Esophagus muscularis mucosa (tissue), 4 donors: ENCODE measurements at regions not wholly inside any gene's neighbourhood (a gene's known extent, or its start where the extent isn't known, plus 50 kb on each side); places are given as distances from the start of the nearest gene placed in this dataset.
"Not testable (repeated sequence)": the region's sequence is repeated elsewhere in the genome, so short reads cannot be mapped to it uniquely, and the experiment has no call there.

ENCODE experiments used
- DNase-seq: peaks from one replicate; pipeline ENCODE4 v3.0.0-alpha.2; 2017; ENCODE audit errors: extremely low spot score
- H3K27ac ChIP-seq, 4 donors: fragments of 200-600 bp; sonication (generic); replicated peaks in 1 of 4; 1 replicate in 3 of 4; 2 replicates in 1 of 4; pipeline ENCODE4 v1.5.1; 2016 to 2019; ENCODE audit warnings: mild to moderate bottlenecking in 1 of 4
- H3K27me3 ChIP-seq, 4 donors: fragments of 200-600 bp; sonication (generic); one replicate each; pipeline versions ENCODE4 v1.5.1 to v1.6.0; 2016 to 2019
- H3K36me3 ChIP-seq, 4 donors: fragments of 200-600 bp; sonication (generic); one replicate each; pipeline ENCODE4 v1.5.1; 2016 to 2019
- H3K4me1 ChIP-seq, 4 donors: fragments of 200-600 bp; sonication (generic); one replicate each; pipeline ENCODE4 v1.5.1; 2016 to 2019
- H3K4me3 ChIP-seq, 4 donors: fragments of 200-600 bp; sonication (generic); 1 replicate in 2 of 4; 2 replicates in 2 of 4; pipeline ENCODE4 v1.5.1; 2016 to 2019; ENCODE audit warnings: mild to moderate bottlenecking in 4 of 4, moderate library complexity in 1 of 4
- H3K9me3 ChIP-seq, 4 donors: fragments of 200-600 bp; sonication (generic); 1 replicate in 3 of 4; 2 replicates in 1 of 4; pipeline ENCODE4 v1.5.1; 2016 to 2019
- CTCF ChIP-seq, 3 experiments: fragments of 200-600 bp in 2 of 3; fragments of 450-650 bp in 1 of 3; sonication (generic) in 2 of 3; IDR thresholded peaks; one replicate each; pipeline ENCODE4 v1.5.1; 2017 to 2019; ENCODE audit warnings: antibody characterized with exemption in 3 of 3, mild to moderate bottlenecking in 2 of 3, moderate library complexity in 1 of 3
- EP300 ChIP-seq: sonication (generic); formaldehyde crosslinking; IDR thresholded peaks from one replicate; pipeline ENCODE4 v1.6.1; 2017; ENCODE audit warnings: antibody characterized with exemption
- POLR2A ChIP-seq: fragments of 450-650 bp; IDR thresholded peaks from one replicate; pipeline ENCODE4 v1.6.1; 2017; ENCODE audit warnings: antibody characterized with exemption, moderate library complexity, mild to moderate bottlenecking, low read depth
- POLR2AphosphoS5 ChIP-seq, 2 donors: sonication (generic); formaldehyde crosslinking; IDR thresholded peaks; one replicate each; pipeline ENCODE4 v1.6.1; 2017; ENCODE audit warnings: antibody characterized with exemption in 2 of 2
- WGBS: methylation state at CpG from one replicate; pipeline ENCODE4 v1.1.5; 2018; 5-methylcytosine and 5-hydroxymethylcytosine counted together
- intact Hi-C: fragments of 100-400 bp; cut with DNase I; formaldehyde crosslinking; loops from one replicate; pipeline ENCODE4 v1.15.1; 2023

DNA sequence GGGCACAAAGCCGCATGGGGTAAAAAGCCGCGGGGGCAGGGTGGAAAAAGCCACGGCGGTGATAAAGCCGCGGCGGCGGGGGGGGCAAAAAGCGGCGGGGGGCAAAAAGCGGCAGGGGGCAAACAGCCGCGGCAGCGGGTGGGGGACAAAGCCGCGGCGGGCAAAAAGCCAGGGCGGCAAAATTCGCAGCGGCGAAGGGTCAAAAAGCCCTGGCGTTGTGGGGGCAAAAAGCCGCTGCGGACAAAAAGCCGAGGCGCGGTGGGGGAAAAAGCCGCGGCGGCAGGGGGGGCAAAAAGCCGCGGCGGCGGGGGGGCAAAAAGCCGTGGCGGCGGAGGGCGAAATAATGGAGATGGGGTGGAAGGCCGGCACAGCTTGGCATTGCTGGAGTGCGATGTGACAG is 3902.9 kb downstream of the SRGAP2C start:
- no peak for TF ChIP-seq CTCF (IDR thresholded peaks at IDR 0.05)
- TF ChIP-seq POLR2AphosphoS5 (IDR thresholded peaks at IDR 0.05), result no peak
- TF ChIP-seq EP300, result no peak
- TF ChIP-seq POLR2A, result no peak
- Histone ChIP-seq H3K9me3 (peaks cover 0 to 24% (median 15%) of the 10 kb centered on the region in 4 donors), H3K4me3 (no peak overlapping the region), H3K4me1 (no peaks in the 10 kb centered on the region), H3K27ac (no peak overlapping the region), H3K27me3 (peaks cover 0 to 36% (median 9%) of the 10 kb centered on the region in 4 donors), H3K36me3 (no peaks in the 10 kb centered on the region)
- DNase-seq, result no peak
- WGBS, result 42% methylated on average over 39 of the region's 41 CpGs
- intact Hi-C loops, result no loop called here

- Histone ChIP-seq H3K4me3 (no peak overlapping the region), H3K4me1 (no peaks in the 10 kb centered on the region), H3K36me3 (no peaks in the 10 kb centered on the region), H3K9me3 (peaks cover 0 to 21% (median 14%) of the 10 kb centered on the region in 4 donors), H3K27ac (no peak overlapping the region), H3K27me3 (peaks cover 0 to 22% (median 0%) of the 10 kb centered on the region in 4 donors)
- DNase-seq, result no peak
- 61% methylated on average over 93 of the region's 93 CpGs for WGBS
- TF ChIP-seq POLR2A (no peak), POLR2AphosphoS5 (IDR thresholded peaks at IDR 0.05) (no peak), CTCF (IDR thresholded peaks at IDR 0.05) (no peak), EP300 (no peak)
- intact Hi-C loops, result no loop called here
Measured at GRCh38 chr1:125118147-125118993, 3933.6 kb downstream of the SRGAP2C start.

DNA sequence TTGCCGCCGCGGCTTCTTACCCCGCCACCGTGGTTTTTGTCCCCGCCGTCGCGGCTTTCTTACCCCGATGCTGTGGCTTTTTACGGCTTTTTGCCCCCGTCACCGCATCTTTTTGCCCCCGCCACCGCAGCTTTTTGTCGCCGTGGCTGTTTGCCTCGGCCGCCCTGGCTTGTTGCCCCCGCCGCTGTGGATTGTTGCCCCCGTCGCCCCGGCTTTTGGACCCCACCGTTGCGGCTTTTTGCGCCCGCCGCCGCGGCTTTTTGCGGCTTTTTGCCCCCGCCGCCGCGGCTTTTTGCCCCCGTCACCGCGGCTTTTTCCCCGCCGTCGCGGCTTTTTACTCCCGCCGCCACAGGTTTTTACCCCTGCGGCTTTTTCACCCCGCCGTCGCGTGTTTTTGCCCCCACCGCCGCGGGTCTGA is 3934.3 kb downstream of the SRGAP2C start:
- intact Hi-C loops, result no loop called here
- TF ChIP-seq POLR2AphosphoS5 (IDR thresholded peaks at IDR 0.05) (no peak), CTCF (IDR thresholded peaks at IDR 0.05) (no peak), EP300 (no peak), POLR2A (no peak)
- Histone ChIP-seq H3K4me3 (no peak overlapping the region), H3K36me3 (no peaks in the 10 kb centered on the region), H3K27me3 (peaks cover 0 to 22% (median 0%) of the 10 kb centered on the region in 4 donors), H3K27ac (no peak overlapping the region), H3K4me1 (no peaks in the 10 kb centered on the region), H3K9me3 (peaks cover 0 to 28% (median 14%) of the 10 kb centered on the region in 4 donors)
- no peak for DNase-seq
- WGBS, result 70% methylated on average over 53 of the region's 53 CpGs

DNA sequence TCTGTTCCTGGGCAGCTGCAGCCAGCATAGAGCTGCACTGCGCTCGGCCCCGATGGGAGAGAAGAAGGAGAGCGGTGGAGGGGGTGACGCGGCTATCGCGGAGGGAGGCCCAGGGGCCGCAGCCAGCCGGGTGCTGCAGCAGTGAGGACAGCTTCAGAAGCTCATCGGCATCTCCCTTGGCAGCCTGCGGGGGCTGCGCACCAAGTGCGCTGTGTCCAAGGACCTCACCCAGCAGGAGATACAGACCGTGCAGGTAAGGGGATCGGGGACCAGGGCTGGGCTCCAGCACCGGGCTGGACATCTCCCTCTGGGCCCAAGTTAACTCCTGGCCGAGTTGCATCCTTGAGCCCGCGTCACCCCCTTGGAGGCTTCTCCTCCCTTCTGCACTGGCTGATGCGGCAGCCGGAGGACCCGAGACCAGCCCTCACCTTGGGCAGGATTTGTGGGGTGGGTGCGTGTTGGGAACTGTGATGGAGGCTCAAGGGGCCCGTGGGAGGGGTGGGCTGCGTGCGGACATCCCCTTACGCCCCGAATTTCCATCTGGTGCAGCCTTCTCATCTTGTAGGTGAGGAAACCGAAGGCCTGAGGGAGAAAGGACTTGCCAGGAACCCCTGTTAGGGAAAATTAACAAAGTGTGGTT is 3934.9 kb downstream of the SRGAP2C start:
- H3K4me3 ChIP-seq, H3K36me3 ChIP-seq, DNase-seq, H3K27ac ChIP-seq, intact Hi-C loops, H3K4me1 ChIP-seq: not testable (repeated sequence)
- H3K27me3 ChIP-seq, result peaks cover 0 to 22% (median 0%) of the 10 kb centered on the region in 4 donors
- H3K9me3 ChIP-seq, result peaks cover 0 to 29% (median 14%) of the 10 kb centered on the region in 4 donors
- 89% methylated on average over 7 of the region's 30 CpGs for WGBS

GRCh38 chr1:125122579-125122978 is 3937.8 kb downstream of the SRGAP2C start:
- H3K4me1 ChIP-seq, H3K27ac ChIP-seq, H3K36me3 ChIP-seq, H3K4me3 ChIP-seq, intact Hi-C loops, DNase-seq: not testable (repeated sequence)
- Histone ChIP-seq H3K9me3 (peaks cover 0 to 29% (median 14%) of the 10 kb centered on the region in 4 donors), H3K27me3 (peaks cover 0 to 22% (median 0%) of the 10 kb centered on the region in 4 donors)
- 50% methylated on average over 1 of the region's 1 CpG for WGBS
